Left renal pelvis (tissue), 4 donors: ENCODE measurements at regions not wholly inside any gene's neighbourhood (a gene's known extent, or its start where the extent isn't known, plus 50 kb on each side); places are given as distances from the start of the nearest gene placed in this dataset.
"Not testable (repeated sequence)": the region's sequence is repeated elsewhere in the genome, so short reads cannot be mapped to it uniquely, and the experiment has no call there.

Experiments
- DNase-seq, 4 donors: peaks; one replicate each; pipeline ENCODE4 v3.0.0-alpha.2; 2013; ENCODE audit warnings: low read depth in 4 of 4, low spot score in 3 of 4

- DNase-seq = no peak
Measured at GRCh38 chr18:78782951-78783563, 196.6 kb upstream of the SALL3 start.

- DNase-seq = no peak
Measured at GRCh38 chr18:78783564-78783960, 196.1 kb upstream of the SALL3 start.

GRCh38 chr18:78784861-78785260 is 194.8 kb upstream of the SALL3 start:
- no peak for DNase-seq

GRCh38 chr18:78785706-78786105 is 193.9 kb upstream of the SALL3 start:
- DNase-seq = no peak

- DNase-seq = no peak
Measured at GRCh38 chr18:78786776-78787175, 192.8 kb upstream of the SALL3 start.

- DNase-seq = no peak
Measured at GRCh38 chr18:78787751-78788150, 191.9 kb upstream of the SALL3 start.

GRCh38 chr18:78788161-78788560 is 191.5 kb upstream of the SALL3 start:
- DNase-seq = no peak

GRCh38 chr18:78789850-78790249 is 189.8 kb upstream of the SALL3 start:
- no peak for DNase-seq

GRCh38 chr18:78790511-78790910 is 189.1 kb upstream of the SALL3 start:
- DNase-seq = no peak

GRCh38 chr18:78790960-78791359 is 188.7 kb upstream of the SALL3 start:
- no peak for DNase-seq

GRCh38 chr18:78792094-78792493 is 187.5 kb upstream of the SALL3 start:
- no peak for DNase-seq

- no peak for DNase-seq
Measured at GRCh38 chr18:78792736-78793135, 186.9 kb upstream of the SALL3 start.

- DNase-seq = no peak
Measured at GRCh38 chr18:78793313-78794070, 186.1 kb upstream of the SALL3 start.

- no peak for DNase-seq
Measured at GRCh38 chr18:78794071-78794430, 185.6 kb upstream of the SALL3 start.

GRCh38 chr18:78796693-78797455 is 182.7 kb upstream of the SALL3 start:
- DNase-seq = no peak

GRCh38 chr18:78797499-78797898 is 182.1 kb upstream of the SALL3 start:
- DNase-seq = no peak

GRCh38 chr18:78798402-78799175 is 181.0 kb upstream of the SALL3 start:
- DNase-seq = no peak

- no peak for DNase-seq
Measured at GRCh38 chr18:78799382-78800089, 180.1 kb upstream of the SALL3 start.

- not testable (repeated sequence) for DNase-seq
Measured at GRCh38 chr18:78800102-78800851, 179.3 kb upstream of the SALL3 start.

- DNase-seq = no peak
Measured at GRCh38 chr18:78801011-78801410, 178.6 kb upstream of the SALL3 start.
